Stimulated activated CD4-positive, alpha-beta T cell treated with anti-CD3 and anti-CD28 coated beads, Interleukin-1b, Interleukin-23, amount 100 ng/mL, for 48 hours (primary cell): ENCODE measurements at regions not wholly inside any gene's neighbourhood (a gene's known extent, or its start where the extent isn't known, plus 50 kb on each side); places are given as distances from the start of the nearest gene placed in this dataset.
"Not testable (repeated sequence)": the region's sequence is repeated elsewhere in the genome, so short reads cannot be mapped to it uniquely, and the experiment has no call there.

Experiments
- DNase-seq: peaks from one replicate; pipeline ENCODE4 v3.0.0-alpha.2; 2020

GRCh38 chr22:47407461-47408025, 645.1 kb downstream of the TBC1D22A start:
- DNase-seq, result no peak

- no peak for DNase-seq
Measured at GRCh38 chr22:47406896-47407295, 644.4 kb downstream of the TBC1D22A start.

GRCh38 chr22:47406180-47406834, 643.9 kb downstream of the TBC1D22A start:
- DNase-seq, result no peak

DNA sequence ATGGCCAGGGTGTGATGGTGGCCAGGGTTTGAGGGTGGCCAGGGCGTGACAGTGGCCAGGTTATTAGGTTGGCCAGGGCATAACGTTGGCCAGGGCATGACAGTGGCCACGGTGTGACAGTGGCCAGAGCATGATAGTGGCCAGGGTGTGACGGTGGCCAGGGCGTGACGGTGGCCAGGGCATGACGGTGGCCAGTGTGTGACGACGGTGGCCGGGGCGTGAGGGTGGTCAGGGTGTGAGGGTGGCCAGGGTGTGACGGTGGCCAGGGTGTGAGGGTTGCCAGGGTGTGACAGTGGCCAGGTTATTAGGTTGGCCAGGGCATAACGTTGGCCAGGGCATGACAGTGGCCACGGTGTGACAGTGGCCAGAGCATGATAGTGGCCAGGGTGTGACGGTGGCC, 642.8 kb downstream of the TBC1D22A start:
- not testable (repeated sequence) for DNase-seq

GRCh38 chr22:47402876-47403525, 640.6 kb downstream of the TBC1D22A start:
- no peak for DNase-seq

DNA sequence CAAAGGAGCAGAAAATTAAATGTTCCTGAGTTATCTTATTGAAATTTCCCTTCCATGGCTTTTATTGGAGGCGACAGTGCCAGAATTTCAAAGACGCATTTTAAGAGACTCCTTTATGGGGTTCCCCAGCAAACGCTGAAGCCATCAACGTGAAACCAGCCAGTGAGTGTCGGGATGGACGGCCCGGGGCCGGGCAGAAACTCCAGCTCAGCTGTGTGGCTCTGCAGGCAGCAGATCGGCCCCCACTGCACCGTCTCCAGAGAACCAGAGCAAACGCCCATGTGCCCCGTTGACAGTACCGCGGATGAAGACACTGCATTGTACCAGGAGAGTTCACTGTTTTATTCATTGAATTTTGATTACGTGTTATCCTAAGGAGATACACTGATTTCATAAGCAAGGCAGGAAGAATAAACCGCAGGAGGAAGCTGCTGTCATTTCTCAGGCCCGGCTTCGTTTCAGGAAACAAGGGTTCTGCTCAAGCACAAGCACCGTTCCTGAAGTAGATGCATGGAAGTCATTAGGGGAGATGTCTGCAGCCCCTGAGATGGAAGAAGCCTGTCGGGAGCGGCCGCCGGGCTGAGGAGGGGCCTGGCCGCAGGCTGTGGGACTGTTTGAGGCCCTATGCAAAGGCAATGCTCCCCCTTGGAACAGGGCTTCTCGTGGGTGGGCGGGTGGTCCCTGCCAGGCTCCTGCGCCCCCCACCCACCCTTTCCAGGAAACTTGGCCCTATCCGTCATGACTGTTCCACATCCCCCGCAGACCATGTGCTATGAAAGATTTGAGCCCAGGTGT, 639.7 kb downstream of the TBC1D22A start:
- DNase-seq, result no peak

DNA sequence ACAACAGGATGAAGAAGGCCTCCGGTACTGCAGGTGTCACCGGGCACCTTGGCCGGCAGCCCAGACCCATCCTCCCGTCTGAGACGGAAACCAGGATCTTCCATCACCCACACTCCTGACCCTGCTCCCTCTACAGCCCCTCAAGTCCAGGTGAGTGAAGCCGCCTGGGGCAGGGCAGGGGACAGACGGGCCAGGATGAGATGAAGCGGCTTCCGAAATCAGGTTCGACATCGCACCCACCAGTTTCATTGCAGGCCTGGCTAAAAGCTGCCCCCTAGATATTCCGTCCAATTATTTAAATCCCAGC, 639.1 kb downstream of the TBC1D22A start:
- no peak for DNase-seq

DNA sequence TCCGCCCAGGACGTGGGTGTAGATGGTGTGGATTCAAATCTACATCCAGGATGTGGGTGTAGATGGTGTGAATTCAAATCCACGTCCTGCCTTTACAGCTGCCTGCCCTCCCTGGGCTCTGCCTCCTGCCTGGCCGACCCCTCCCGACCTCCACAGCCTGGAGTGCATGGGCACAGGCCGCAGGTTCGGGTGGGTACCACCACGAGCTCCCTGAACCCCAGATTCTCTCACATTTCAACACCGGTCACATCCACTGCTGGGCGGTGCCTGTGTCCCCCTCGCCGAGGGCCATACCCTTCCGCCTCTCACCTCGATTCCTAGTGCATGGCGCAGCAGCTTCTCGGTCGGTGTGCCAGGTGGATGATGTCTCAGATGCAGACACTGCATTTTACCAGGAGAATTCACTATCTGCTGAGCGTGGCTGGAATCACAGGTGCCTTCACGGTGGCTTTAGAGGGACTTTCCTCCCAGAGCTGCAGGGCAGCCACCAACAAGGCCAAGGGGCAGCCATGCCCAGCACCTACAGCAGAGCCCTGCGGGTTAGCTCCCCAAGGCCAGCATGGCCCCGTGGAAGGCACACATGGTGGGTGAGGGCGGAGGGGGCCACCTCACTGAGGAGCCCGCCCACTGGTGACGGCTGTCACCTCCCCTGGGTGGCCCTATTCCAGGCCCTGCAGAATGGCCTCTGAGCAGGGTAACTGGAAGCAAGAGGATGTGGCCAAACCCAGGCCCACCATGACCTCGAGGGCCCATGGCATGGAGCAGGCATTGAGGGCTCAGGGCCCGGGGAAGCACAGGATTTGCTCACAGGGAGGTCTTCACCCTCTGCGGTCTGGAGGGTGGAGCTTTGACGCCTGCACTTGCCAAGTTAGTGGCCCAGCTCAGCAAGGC, 638.5 kb downstream of the TBC1D22A start:
- no peak for DNase-seq

GRCh38 chr22:47400131-47400530, 637.7 kb downstream of the TBC1D22A start:
- not testable (repeated sequence) for DNase-seq

GRCh38 chr22:47398921-47399790, 636.7 kb downstream of the TBC1D22A start:
- DNase-seq, result no peak

- no peak for DNase-seq
Measured at GRCh38 chr22:47398491-47398890, 636.0 kb downstream of the TBC1D22A start.

DNA sequence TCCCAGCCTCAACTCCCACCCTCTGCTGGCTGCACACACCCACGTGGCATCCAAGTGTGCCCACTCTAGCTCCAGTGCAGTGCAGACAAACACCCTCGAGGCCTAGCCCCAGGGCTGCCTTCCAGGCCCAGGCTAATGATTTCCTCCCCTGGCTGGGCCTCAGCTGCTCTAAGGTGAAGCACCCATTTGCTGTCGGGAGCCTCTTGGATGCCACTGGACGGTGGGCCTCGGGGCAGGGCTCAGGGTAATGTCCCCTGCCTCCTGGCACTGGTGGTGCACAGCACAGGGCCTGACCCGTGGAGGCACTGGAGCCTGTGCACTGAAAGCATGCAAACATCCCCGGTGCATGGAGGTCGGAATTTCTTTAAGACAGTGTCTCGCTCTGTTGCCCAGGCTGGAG, 635.2 kb downstream of the TBC1D22A start:
- DNase-seq, result no peak

GRCh38 chr22:47396515-47396914, 634.1 kb downstream of the TBC1D22A start:
- no peak for DNase-seq

DNA sequence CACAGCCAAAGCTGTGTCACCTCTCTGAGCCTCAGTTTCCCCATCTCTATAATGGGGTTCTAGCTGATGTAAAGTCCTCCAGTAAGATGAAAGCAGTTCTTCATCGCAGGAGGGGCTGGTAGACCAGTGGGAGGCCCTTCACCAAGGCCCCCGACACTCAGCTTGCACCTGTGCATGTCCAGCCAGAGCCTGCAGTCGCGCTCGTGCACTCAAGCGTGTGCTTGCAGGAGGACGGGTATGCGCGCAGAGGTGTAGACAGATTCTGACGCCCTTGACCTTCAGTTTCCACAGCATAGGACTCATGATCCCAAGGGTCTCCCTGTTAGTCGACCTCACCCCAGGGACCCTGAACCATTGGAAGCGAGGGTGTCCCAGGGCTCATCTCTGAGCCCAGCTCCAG, 633.7 kb downstream of the TBC1D22A start:
- DNase-seq, result no peak

GRCh38 chr22:47395481-47395880, 633.0 kb downstream of the TBC1D22A start:
- DNase-seq, result no peak

GRCh38 chr22:47394504-47395440, 632.3 kb downstream of the TBC1D22A start:
- no peak for DNase-seq

GRCh38 chr22:47393191-47393590, 630.7 kb downstream of the TBC1D22A start:
- no peak for DNase-seq

DNA sequence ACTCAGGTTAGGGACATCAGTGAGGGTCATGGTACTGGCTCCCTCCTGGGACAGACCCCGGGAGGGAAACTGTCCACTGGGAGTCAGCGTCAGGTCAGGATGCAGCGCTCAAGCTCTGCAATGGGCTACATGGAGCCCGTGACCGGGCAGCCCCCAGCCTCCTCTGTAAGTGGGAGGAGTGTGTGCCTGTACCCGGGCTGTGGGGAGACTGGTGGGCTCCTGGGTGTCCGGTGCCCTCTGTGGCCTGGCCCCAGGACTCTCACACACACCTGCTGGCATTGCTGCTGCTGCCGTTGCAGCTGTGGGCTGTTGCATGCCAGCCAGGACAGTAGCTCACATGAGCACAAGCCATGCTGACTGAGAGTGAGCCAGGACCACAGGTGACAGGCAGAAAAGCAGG, 630.3 kb downstream of the TBC1D22A start:
- DNase-seq, result no peak

GRCh38 chr22:47392054-47392347, 629.6 kb downstream of the TBC1D22A start:
- DNase-seq, result no peak

DNA sequence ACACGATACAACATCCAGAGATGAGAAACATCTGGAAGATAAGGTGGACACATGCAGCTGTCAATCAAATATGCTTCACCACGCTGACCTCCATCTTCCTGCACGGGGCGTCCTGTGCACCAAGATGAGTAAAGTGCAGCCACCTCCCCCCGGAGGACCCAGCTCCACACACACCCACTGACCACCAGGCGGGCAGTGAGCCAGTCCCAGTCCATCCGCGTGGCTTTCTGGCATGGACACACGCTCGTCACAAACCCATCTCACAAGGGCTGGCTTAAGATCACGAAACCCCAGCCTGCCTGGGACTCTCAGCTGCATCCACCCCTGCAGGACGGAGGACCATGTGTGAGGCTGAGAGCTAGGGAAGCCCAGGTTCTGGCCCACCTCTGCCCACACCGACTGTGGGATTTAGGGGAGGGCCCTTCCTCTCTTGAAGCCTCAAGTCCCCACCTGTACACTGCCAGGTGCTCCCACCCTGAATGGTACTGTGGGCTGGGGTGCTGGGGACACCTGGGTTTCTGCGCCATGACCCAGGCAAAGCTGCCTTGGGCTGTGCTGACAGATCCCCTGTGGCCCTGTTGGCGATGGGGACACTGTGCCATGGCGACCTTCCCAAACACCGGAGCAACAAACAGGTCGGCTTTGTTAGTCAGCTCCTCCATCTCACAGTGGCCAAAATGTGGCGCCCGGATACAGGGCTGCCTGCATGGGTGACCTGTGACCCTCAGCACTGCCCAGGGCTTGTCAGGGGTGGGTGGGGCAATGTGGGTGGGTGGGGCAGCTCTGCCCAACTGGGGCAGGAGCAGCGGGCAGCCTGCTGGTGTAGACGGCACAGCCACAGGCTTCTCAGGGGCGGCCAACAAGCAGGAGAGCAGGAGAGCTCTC, 629.0 kb downstream of the TBC1D22A start:
- DNase-seq, result no peak
